ENCODE measurements at regions not wholly inside any gene's neighbourhood (a gene's known extent, or its start where the extent isn't known, plus 50 kb on each side); places are given as distances from the start of the nearest gene placed in this dataset.
A peak's percentile ranks its signal among the peaks of the same experiment; 100 is the strongest.
"Not testable (repeated sequence)": the region's sequence is repeated elsewhere in the genome, so short reads cannot be mapped to it uniquely, and the experiment has no call there.

GRCh38 chr20:48524582-48524981, 303.2 kb downstream of the PREX1 start:
- no peaks in the 10 kb centered on the region for H3K4me1 Mint-ChIP-seq (ENCODE audit: low read depth)
- no peak for DNase-seq (ENCODE audit: low spot score)
- no peak overlapping the region for H3K4me3 Mint-ChIP-seq
- no peaks in the 10 kb centered on the region for H3K27me3 Mint-ChIP-seq (ENCODE audit: insufficient read depth)
- H3K9me3 Mint-ChIP-seq = no peaks in the 10 kb centered on the region
- intact Hi-C loops (cut with micrococcal nuclease) = no loop called here
- H3K36me3 Mint-ChIP-seq (ENCODE audit: low read depth) = no peaks in the 10 kb centered on the region
- H3K27ac Mint-ChIP-seq = no peak overlapping the region

GRCh38 chr20:48523191-48523995, 304.4 kb downstream of the PREX1 start:
- intact Hi-C loops (cut with micrococcal nuclease) = no loop called here
- no peak overlapping the region for H3K4me3 Mint-ChIP-seq
- H3K9me3 Mint-ChIP-seq = no peaks in the 10 kb centered on the region
- peak; percentile 5 for DNase-seq (ENCODE audit: low spot score)
- H3K4me1 Mint-ChIP-seq (ENCODE audit: low read depth) = no peaks in the 10 kb centered on the region
- H3K27me3 Mint-ChIP-seq (ENCODE audit: insufficient read depth) = no peaks in the 10 kb centered on the region
- H3K27ac Mint-ChIP-seq = no peak overlapping the region
- no peaks in the 10 kb centered on the region for H3K36me3 Mint-ChIP-seq (ENCODE audit: low read depth)

GRCh38 chr20:48521121-48521520, 306.7 kb downstream of the PREX1 start:
- Mint-ChIP-seq H3K27me3 (ENCODE audit: insufficient read depth) (peaks cover 3% of the 10 kb centered on the region), H3K27ac (no peak overlapping the region), H3K4me3 (no peak overlapping the region), H3K36me3 (ENCODE audit: low read depth) (no peaks in the 10 kb centered on the region), H3K9me3 (no peaks in the 10 kb centered on the region), H3K4me1 (ENCODE audit: low read depth) (no peaks in the 10 kb centered on the region)
- intact Hi-C loops (cut with micrococcal nuclease) = no loop called here
- no peak for DNase-seq (ENCODE audit: low spot score)

- H3K4me1 Mint-ChIP-seq (ENCODE audit: low read depth); H3K36me3 Mint-ChIP-seq (ENCODE audit: low read depth); H3K4me3 Mint-ChIP-seq; H3K9me3 Mint-ChIP-seq; H3K27ac Mint-ChIP-seq; intact Hi-C loops (cut with micrococcal nuclease); DNase-seq (ENCODE audit: low spot score); H3K27me3 Mint-ChIP-seq (ENCODE audit: insufficient read depth): not testable (repeated sequence)
Observed at GRCh38 chr20:48516196-48516595, 311.6 kb downstream of the PREX1 start.

GRCh38 chr20:48514577-48514976, 313.2 kb downstream of the PREX1 start:
- intact Hi-C loops (cut with micrococcal nuclease); H3K36me3 Mint-ChIP-seq (ENCODE audit: low read depth); DNase-seq (ENCODE audit: low spot score); H3K4me1 Mint-ChIP-seq (ENCODE audit: low read depth); H3K27ac Mint-ChIP-seq; H3K9me3 Mint-ChIP-seq; H3K4me3 Mint-ChIP-seq; H3K27me3 Mint-ChIP-seq (ENCODE audit: insufficient read depth): not testable (repeated sequence)

- DNase-seq (ENCODE audit: low spot score); H3K4me3 Mint-ChIP-seq; H3K4me1 Mint-ChIP-seq (ENCODE audit: low read depth); H3K27me3 Mint-ChIP-seq (ENCODE audit: insufficient read depth); H3K27ac Mint-ChIP-seq; H3K36me3 Mint-ChIP-seq (ENCODE audit: low read depth); intact Hi-C loops (cut with micrococcal nuclease); H3K9me3 Mint-ChIP-seq: not testable (repeated sequence)
Observed at GRCh38 chr20:48512539-48512938, 315.3 kb downstream of the PREX1 start.

- intact Hi-C loops (cut with micrococcal nuclease); DNase-seq (ENCODE audit: low spot score); H3K4me1 Mint-ChIP-seq (ENCODE audit: low read depth); H3K9me3 Mint-ChIP-seq; H3K27ac Mint-ChIP-seq; H3K4me3 Mint-ChIP-seq; H3K36me3 Mint-ChIP-seq (ENCODE audit: low read depth); H3K27me3 Mint-ChIP-seq (ENCODE audit: insufficient read depth): not testable (repeated sequence)
Observed at GRCh38 chr20:48505066-48505465, 322.7 kb downstream of the PREX1 start.

- Mint-ChIP-seq H3K27ac (no peak overlapping the region), H3K9me3 (no peaks in the 10 kb centered on the region), H3K36me3 (ENCODE audit: low read depth) (no peaks in the 10 kb centered on the region), H3K27me3 (ENCODE audit: insufficient read depth) (no peaks in the 10 kb centered on the region), H3K4me1 (ENCODE audit: low read depth) (no peaks in the 10 kb centered on the region), H3K4me3 (no peak overlapping the region)
- intact Hi-C loops (cut with micrococcal nuclease) = loop anchor here (5.0 kb wide), 1 partner anchor 606 kb away; no protein-coding TSS in a partner anchor
- no peak for DNase-seq (ENCODE audit: low spot score)
Observed at GRCh38 chr20:48503166-48503815, 324.5 kb downstream of the PREX1 start.

GRCh38 chr20:48502758-48503157, 325.0 kb downstream of the PREX1 start:
- Mint-ChIP-seq H3K27me3 (ENCODE audit: insufficient read depth) (no peaks in the 10 kb centered on the region), H3K4me1 (ENCODE audit: low read depth) (no peaks in the 10 kb centered on the region), H3K9me3 (no peaks in the 10 kb centered on the region), H3K27ac (no peak overlapping the region), H3K4me3 (no peak overlapping the region), H3K36me3 (ENCODE audit: low read depth) (no peaks in the 10 kb centered on the region)
- DNase-seq (ENCODE audit: low spot score) = no peak
- intact Hi-C loops (cut with micrococcal nuclease) = loop anchor here (5.0 kb wide), 1 partner anchor 605 kb away; no protein-coding TSS in a partner anchor

GRCh38 chr20:48502016-48502415, 325.8 kb downstream of the PREX1 start:
- Mint-ChIP-seq H3K27ac (no peak overlapping the region), H3K9me3 (no peaks in the 10 kb centered on the region), H3K27me3 (ENCODE audit: insufficient read depth) (no peaks in the 10 kb centered on the region), H3K4me3 (no peak overlapping the region), H3K4me1 (ENCODE audit: low read depth) (no peaks in the 10 kb centered on the region), H3K36me3 (ENCODE audit: low read depth) (no peaks in the 10 kb centered on the region)
- intact Hi-C loops (cut with micrococcal nuclease) = loop anchor here (5.0 kb wide), 1 partner anchor 605 kb away; no protein-coding TSS in a partner anchor
- DNase-seq (ENCODE audit: low spot score) = no peak

- intact Hi-C loops (cut with micrococcal nuclease) = loop anchor here (5.0 kb wide), 1 partner anchor 604 kb away; no protein-coding TSS in a partner anchor
- not testable (repeated sequence) for H3K27me3 Mint-ChIP-seq (ENCODE audit: insufficient read depth); H3K4me3 Mint-ChIP-seq; DNase-seq (ENCODE audit: low spot score); H3K4me1 Mint-ChIP-seq (ENCODE audit: low read depth); H3K36me3 Mint-ChIP-seq (ENCODE audit: low read depth); H3K27ac Mint-ChIP-seq; H3K9me3 Mint-ChIP-seq
Observed at GRCh38 chr20:48500900-48501299, 326.9 kb downstream of the PREX1 start.

- H3K4me3 Mint-ChIP-seq; H3K36me3 Mint-ChIP-seq (ENCODE audit: low read depth); H3K27ac Mint-ChIP-seq; DNase-seq (ENCODE audit: low spot score); H3K27me3 Mint-ChIP-seq (ENCODE audit: insufficient read depth); H3K9me3 Mint-ChIP-seq; H3K4me1 Mint-ChIP-seq (ENCODE audit: low read depth); intact Hi-C loops (cut with micrococcal nuclease): not testable (repeated sequence)
Observed at GRCh38 chr20:48498939-48499338, 328.9 kb downstream of the PREX1 start.

GRCh38 chr20:48498125-48498524, 329.7 kb downstream of the PREX1 start:
- intact Hi-C loops (cut with micrococcal nuclease); H3K27me3 Mint-ChIP-seq (ENCODE audit: insufficient read depth); DNase-seq (ENCODE audit: low spot score); H3K9me3 Mint-ChIP-seq; H3K4me1 Mint-ChIP-seq (ENCODE audit: low read depth); H3K27ac Mint-ChIP-seq; H3K4me3 Mint-ChIP-seq; H3K36me3 Mint-ChIP-seq (ENCODE audit: low read depth): not testable (repeated sequence)
